Endothelial cell of umbilical vein (primary cell): ENCODE measurements at regions not wholly inside any gene's neighbourhood (a gene's known extent, or its start where the extent isn't known, plus 50 kb on each side); places are given as distances from the start of the nearest gene placed in this dataset.

ENCODE experiments used
- BruUV-seq: library from RNA; stranded (reverse); fragments of 400-500 nt; replicated peaks from 2 replicates; lab custom pipeline; 2021; lab: Mats Ljungman, UMichigan
- CTCF ChIA-PET: fragments of 300-600, 350-600 bp; sonication (Branson Sonifier 250); formaldehyde crosslinking; loops from one replicate; lab custom pipeline; 2021; ENCODE audit warnings: antibody characterized with exemption, inconsistent platforms; lab: Charles Lee
- POLR2A ChIA-PET: fragments of 300-600, 350-600 bp; sonication (Branson Sonifier 250); formaldehyde crosslinking; loops from one replicate; lab custom pipeline; 2021; ENCODE audit warnings: antibody characterized with exemption, inconsistent platforms; lab: Charles Lee
- DNase-seq: peaks from one replicate; pipeline ENCODE4 v3.0.0-alpha.2; 2011; ENCODE audit warnings: low read depth, low spot score
- FAIRE-seq: peaks from 2 replicates; lab custom pipeline; 2011; peaks lifted over from hg19 to GRCh38; lab: Jason Lieb, UNC
- H2AFZ ChIP-seq: 2 replicates; pipeline ENCODE4 v1.6.0; 2012; ENCODE audit warnings: low read depth, low read length, control low read depth, inconsistent platforms
- H3K27ac ChIP-seq: 2 replicates; pipeline ENCODE4 v1.5.1; 2011; ENCODE audit warnings: low read depth, mild to moderate bottlenecking, control low read depth, low read length, moderate library complexity; ENCODE audit not compliant: insufficient read depth
- H3K27me3 ChIP-seq, 2 experiments: 2 replicates each; pipeline versions ENCODE4 v1.6.0 to v1.6.1; 2011; ENCODE audit warnings: low read length in 2 of 2, mixed read lengths in 1 of 2; ENCODE audit not compliant: control insufficient read depth in 2 of 2, insufficient read depth in 2 of 2
- H3K36me3 ChIP-seq, 2 experiments: 2 replicates in 1 of 2; 3 replicates in 1 of 2; pipeline ENCODE4 v1.5.1; 2011; ENCODE audit warnings: low read length in 2 of 2, mild to moderate bottlenecking in 1 of 2, moderate library complexity in 1 of 2; ENCODE audit not compliant: control insufficient read depth in 2 of 2, insufficient read depth in 2 of 2; ENCODE audit errors: extremely low read depth in 1 of 2
- H3K4me1 ChIP-seq: 3 replicates; pipeline ENCODE4 v1.5.1; 2011; ENCODE audit warnings: mild to moderate bottlenecking, low read length; ENCODE audit not compliant: control insufficient read depth, insufficient read depth; ENCODE audit errors: extremely low read depth
- H3K4me2 ChIP-seq: 2 replicates; pipeline ENCODE4 v1.6.1; 2011; ENCODE audit warnings: low read length, control low read depth, mixed read lengths; ENCODE audit not compliant: insufficient read depth
- H3K4me3 ChIP-seq, 3 experiments: fragments of 200-600 bp in 1 of 3; sonication (generic), shearing (Covaris generic) in 1 of 3; replicated peaks in 1 of 3; 2 replicates each; pipeline ENCODE4 v1.5.1; 2011 to 2016; ENCODE audit warnings: control low read depth in 3 of 3, low read length in 3 of 3, mild to moderate bottlenecking in 2 of 3, inconsistent platforms in 1 of 3, low read depth in 1 of 3, moderate library complexity in 1 of 3; ENCODE audit not compliant: insufficient read depth in 1 of 3
- H3K79me2 ChIP-seq: 2 replicates; pipeline ENCODE4 v1.6.0; 2012; ENCODE audit warnings: low read length, inconsistent platforms; ENCODE audit not compliant: control insufficient read depth, insufficient read depth
- H3K9ac ChIP-seq: replicated peaks from 2 replicates; pipeline ENCODE3; 2011; ENCODE audit warnings: low read length, control low read depth; ENCODE audit not compliant: insufficient read depth; ENCODE audit errors: extremely low read depth
- H3K9me1 ChIP-seq: replicated peaks from 3 replicates; pipeline ENCODE4 v1.6.0; 2011; ENCODE audit warnings: mild to moderate bottlenecking, low read length; ENCODE audit not compliant: control insufficient read depth, insufficient read depth; ENCODE audit errors: extremely low read depth
- H3K9me3 ChIP-seq: replicated peaks from 2 replicates; pipeline ENCODE4 v1.5.1; 2012; ENCODE audit warnings: low read length, inconsistent platforms; ENCODE audit not compliant: control insufficient read depth, insufficient read depth
- H4K20me1 ChIP-seq: replicated peaks from 2 replicates; pipeline ENCODE3; 2011; ENCODE audit warnings: mild to moderate bottlenecking, low read length; ENCODE audit not compliant: control insufficient read depth, insufficient read depth; ENCODE audit errors: extremely low read depth
- EZH2 ChIP-seq: IDR thresholded peaks from 2 replicates; pipeline ENCODE4 v1.6.1; 2012; ENCODE audit warnings: borderline replicate concordance, low read depth, mild to moderate bottlenecking, moderate library complexity, low read length, inconsistent platforms; ENCODE audit not compliant: severe bottlenecking
- FOS ChIP-seq: IDR thresholded peaks from 2 replicates; pipeline ENCODE4 v1.6.1; 2011; ENCODE audit warnings: mild to moderate bottlenecking, low read length, moderate library complexity, borderline replicate concordance; ENCODE audit not compliant: insufficient read depth
- GATA2 ChIP-seq: IDR thresholded peaks from 2 replicates; pipeline ENCODE4 v1.7.0; 2011; ENCODE audit warnings: low read depth, mild to moderate bottlenecking, moderate library complexity, mixed read lengths, low read length; ENCODE audit not compliant: insufficient read length, insufficient read depth
- JUN ChIP-seq: IDR thresholded peaks from 2 replicates; pipeline ENCODE4 v1.6.1; 2011; ENCODE audit warnings: borderline replicate concordance, low read depth; ENCODE audit not compliant: insufficient read length, insufficient read depth
- MAX ChIP-seq: IDR thresholded peaks from 2 replicates; pipeline ENCODE4 v1.6.1; 2011; ENCODE audit not compliant: insufficient read depth, insufficient read length
- MYC ChIP-seq: IDR thresholded peaks from one replicate; pipeline ENCODE4 v1.6.1; 2011; ENCODE audit warnings: mild to moderate bottlenecking, low read depth, low read length
- POLR2A ChIP-seq: IDR thresholded peaks from 2 replicates; pipeline ENCODE4 v1.6.1; 2012; ENCODE audit warnings: low read depth, mild to moderate bottlenecking, control low read depth, low read length
- POLR2AphosphoS5 ChIP-seq: IDR thresholded peaks from 2 replicates; pipeline ENCODE4 v1.6.1; 2012; ENCODE audit warnings: low read depth, mild to moderate bottlenecking, control low read depth, low read length, moderate library complexity; ENCODE audit not compliant: insufficient read depth
- dilution Hi-C: fragments of 300-500 bp; cut with MboI; formaldehyde crosslinking; loops from one replicate; pipeline ENCODE4 v1.15.0; 2019; ENCODE audit warnings: low sequenced_read_pairs; ENCODE audit not compliant: extremely low pct_ligation_motif_present
- intact Hi-C: fragments of 100-400 bp; cut with micrococcal nuclease; formaldehyde crosslinking; loops from one replicate; pipeline ENCODE4 v1.10.0; 2022
- TF ChIP-seq, protein P1 (sequence below), 2 donors: IDR thresholded peaks; 1 replicate in 1 of 2; 2 replicates in 1 of 2; pipeline ENCODE4 v1.5.1; 2011; ENCODE audit warnings: low read length in 2 of 2, mild to moderate bottlenecking in 2 of 2, moderate library complexity in 2 of 2, control low read depth in 1 of 2, inconsistent platforms in 1 of 2, low read depth in 1 of 2; ENCODE audit not compliant: insufficient read depth in 1 of 2; ENCODE audit errors: extremely low read depth in 1 of 2

DNA sequence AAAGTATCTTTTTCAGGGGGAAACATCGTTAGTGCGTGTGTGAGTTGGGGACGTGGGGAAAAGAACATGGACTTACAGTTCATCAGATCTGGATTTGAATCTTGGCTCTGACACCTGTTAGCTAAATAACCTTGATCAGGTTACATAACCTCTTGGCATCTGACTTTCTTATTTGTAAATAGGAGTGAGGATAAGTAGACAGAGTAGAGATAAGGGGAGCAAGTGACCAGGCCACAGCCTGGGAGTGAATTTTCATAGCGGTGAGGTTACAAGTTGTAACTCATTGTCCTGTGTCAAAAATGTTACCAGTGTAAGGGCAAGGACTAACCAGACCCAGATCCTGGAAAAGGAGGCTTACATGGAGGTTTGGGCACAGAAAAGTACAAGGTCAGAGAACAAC, 733.5 kb upstream of the MMS22L start:
- DNase-seq (no peak), FAIRE-seq (no peak)
- TF ChIP-seq POLR2A = no peak

DNA sequence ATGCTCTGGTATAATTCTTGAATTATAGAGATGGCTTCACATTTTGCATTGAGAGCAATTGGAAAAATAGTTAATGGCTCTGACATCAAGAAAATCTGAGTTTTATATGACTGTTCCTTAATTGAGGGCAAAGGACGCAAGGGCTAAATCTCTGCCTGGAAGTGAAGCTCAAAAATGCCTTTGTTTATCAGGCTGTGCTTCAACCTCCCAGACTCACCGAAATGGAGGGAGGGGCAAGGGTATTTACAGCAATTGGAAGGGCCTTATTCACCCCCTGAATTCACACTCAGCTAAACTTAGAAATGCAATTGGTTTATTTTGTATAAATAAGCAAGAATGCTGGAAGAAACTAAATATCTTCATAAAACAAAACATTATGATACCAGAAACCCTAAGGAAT, 737.2 kb upstream of the MMS22L start:
- H3K9ac ChIP-seq = no peak overlapping the region
- DNase-seq (no peak), FAIRE-seq (no peak)
- intact Hi-C loops (no loop called here), dilution Hi-C loops (no loop called here)
- POLR2A ChIA-PET = no interaction called here
- H3K9me3 ChIP-seq = peaks cover 1% of the 10 kb centered on the region
- H3K9me1 ChIP-seq = no peaks in the 10 kb centered on the region
- H4K20me1 ChIP-seq = no peaks in the 10 kb centered on the region
- H3K27me3 ChIP-seq = no peaks in the 10 kb centered on the region
- no peaks in the 10 kb centered on the region for H3K4me1 ChIP-seq
- no peak overlapping the region for H3K4me3 ChIP-seq
- TF ChIP-seq FOS (no peak), POLR2A (no peak), JUN (no peak), GATA2 (no peak), POLR2AphosphoS5 (no peak), EZH2 (no peak), MAX (no peak), MYC (no peak)
- TF ChIP-seq, protein P1, sequence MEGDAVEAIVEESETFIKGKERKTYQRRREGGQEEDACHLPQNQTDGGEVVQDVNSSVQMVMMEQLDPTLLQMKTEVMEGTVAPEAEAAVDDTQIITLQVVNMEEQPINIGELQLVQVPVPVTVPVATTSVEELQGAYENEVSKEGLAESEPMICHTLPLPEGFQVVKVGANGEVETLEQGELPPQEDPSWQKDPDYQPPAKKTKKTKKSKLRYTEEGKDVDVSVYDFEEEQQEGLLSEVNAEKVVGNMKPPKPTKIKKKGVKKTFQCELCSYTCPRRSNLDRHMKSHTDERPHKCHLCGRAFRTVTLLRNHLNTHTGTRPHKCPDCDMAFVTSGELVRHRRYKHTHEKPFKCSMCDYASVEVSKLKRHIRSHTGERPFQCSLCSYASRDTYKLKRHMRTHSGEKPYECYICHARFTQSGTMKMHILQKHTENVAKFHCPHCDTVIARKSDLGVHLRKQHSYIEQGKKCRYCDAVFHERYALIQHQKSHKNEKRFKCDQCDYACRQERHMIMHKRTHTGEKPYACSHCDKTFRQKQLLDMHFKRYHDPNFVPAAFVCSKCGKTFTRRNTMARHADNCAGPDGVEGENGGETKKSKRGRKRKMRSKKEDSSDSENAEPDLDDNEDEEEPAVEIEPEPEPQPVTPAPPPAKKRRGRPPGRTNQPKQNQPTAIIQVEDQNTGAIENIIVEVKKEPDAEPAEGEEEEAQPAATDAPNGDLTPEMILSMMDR (IDR thresholded peaks at IDR 0.05; ENCODE audit: extremely low read depth in 1 of 2, insufficient read depth in 1 of 2, low read depth in 1 of 2, low read length in 2 of 2) = no peak
- H3K4me2 ChIP-seq = no peak overlapping the region
- H3K27ac ChIP-seq = no peak overlapping the region
- H3K79me2 ChIP-seq = no peaks in the 10 kb centered on the region
- H3K36me3 ChIP-seq = no peaks in the 10 kb centered on the region
- BruUV-seq = no TSS peak
- CTCF ChIA-PET = no interaction called here
- no peak overlapping the region for H2AFZ ChIP-seq

More for the DNA sequence above, 733.5 kb upstream of the MMS22L start:
- H4K20me1 ChIP-seq = no peaks in the 10 kb centered on the region
- no peak overlapping the region for H2AFZ ChIP-seq
- H3K9ac ChIP-seq = no peak overlapping the region
- no peak overlapping the region for H3K4me2 ChIP-seq
- H3K27me3 ChIP-seq = no peaks in the 10 kb centered on the region
- H3K36me3 ChIP-seq = no peaks in the 10 kb centered on the region
- H3K79me2 ChIP-seq = no peaks in the 10 kb centered on the region
- H3K9me1 ChIP-seq = no peaks in the 10 kb centered on the region
- H3K27ac ChIP-seq = no peak overlapping the region
- intact Hi-C loops = no loop called here
- H3K9me3 ChIP-seq = peaks cover 1% of the 10 kb centered on the region
- dilution Hi-C loops = no loop called here
- no peak overlapping the region for H3K4me3 ChIP-seq
- POLR2A ChIA-PET = no interaction called here
- no TSS peak for BruUV-seq
- no peaks in the 10 kb centered on the region for H3K4me1 ChIP-seq
- CTCF ChIA-PET = no interaction called here
